ENCODE measurements at regions not wholly inside any gene's neighbourhood (a gene's known extent, or its start where the extent isn't known, plus 50 kb on each side); places are given as distances from the start of the nearest gene placed in this dataset.

- Histone ChIP-seq H3K27ac (ENCODE audit: low read depth in 1 of 2, low read length in 2 of 2) (no peak overlapping the region), H3K4me3 (replicated peaks in 1 of 3; ENCODE audit: low read depth in 2 of 3, low read length in 3 of 3) (no peak overlapping the region), H3K27me3 (ENCODE audit: control insufficient read depth in 2 of 2, insufficient read depth in 2 of 2, low read length in 2 of 2) (no peaks in the 10 kb centered on the region), H3K4me2 (replicated peaks; ENCODE audit: extremely low read depth, low read length, poor library complexity, severe bottlenecking) (no peak overlapping the region), H3K79me2 (ENCODE audit: insufficient read depth, low read length) (no peaks in the 10 kb centered on the region), H3K36me3 (replicated peaks in 1 of 2; ENCODE audit: control insufficient read depth in 1 of 2, insufficient read depth in 2 of 2, low read length in 2 of 2) (no peaks in the 10 kb centered on the region), H3K9me3 (replicated peaks in 1 of 2; ENCODE audit: control insufficient read depth in 1 of 2, insufficient read depth in 1 of 2, low read length in 2 of 2) (peaks cover 0 to 7% of the 10 kb centered on the region in 2 donors), H3K9ac (ENCODE audit: insufficient read depth, low read length, poor library complexity, severe bottlenecking) (no peak overlapping the region), H2AFZ (ENCODE audit: insufficient read depth, low read depth, low read length, poor library complexity, severe bottlenecking) (no peak overlapping the region), H4K20me1 (ENCODE audit: insufficient read depth, low read length) (no peaks in the 10 kb centered on the region), H3K4me1 (ENCODE audit: control insufficient read depth in 1 of 2, insufficient read depth in 2 of 2, low read length in 2 of 2) (no peaks in the 10 kb centered on the region)
- no peak overlapping the region for H3K4me3 Mint-ChIP-seq
- DNase-seq: no peak
- H3K9me3 Mint-ChIP-seq: peaks cover 0 to 9% (median 4%) of the 10 kb centered on the region in 7 donors
- no peaks in the 10 kb centered on the region for H3K36me3 Mint-ChIP-seq
- TF ChIP-seq, protein P1, sequence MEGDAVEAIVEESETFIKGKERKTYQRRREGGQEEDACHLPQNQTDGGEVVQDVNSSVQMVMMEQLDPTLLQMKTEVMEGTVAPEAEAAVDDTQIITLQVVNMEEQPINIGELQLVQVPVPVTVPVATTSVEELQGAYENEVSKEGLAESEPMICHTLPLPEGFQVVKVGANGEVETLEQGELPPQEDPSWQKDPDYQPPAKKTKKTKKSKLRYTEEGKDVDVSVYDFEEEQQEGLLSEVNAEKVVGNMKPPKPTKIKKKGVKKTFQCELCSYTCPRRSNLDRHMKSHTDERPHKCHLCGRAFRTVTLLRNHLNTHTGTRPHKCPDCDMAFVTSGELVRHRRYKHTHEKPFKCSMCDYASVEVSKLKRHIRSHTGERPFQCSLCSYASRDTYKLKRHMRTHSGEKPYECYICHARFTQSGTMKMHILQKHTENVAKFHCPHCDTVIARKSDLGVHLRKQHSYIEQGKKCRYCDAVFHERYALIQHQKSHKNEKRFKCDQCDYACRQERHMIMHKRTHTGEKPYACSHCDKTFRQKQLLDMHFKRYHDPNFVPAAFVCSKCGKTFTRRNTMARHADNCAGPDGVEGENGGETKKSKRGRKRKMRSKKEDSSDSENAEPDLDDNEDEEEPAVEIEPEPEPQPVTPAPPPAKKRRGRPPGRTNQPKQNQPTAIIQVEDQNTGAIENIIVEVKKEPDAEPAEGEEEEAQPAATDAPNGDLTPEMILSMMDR (IDR thresholded peaks at IDR 0.05): no peak
- WGBS (ENCODE audit: insufficient coverage): 100% methylated on average over 1 of the region's 1 CpG
- intact Hi-C loops (cut with micrococcal nuclease): no loop called here
- H3K27ac Mint-ChIP-seq: no peak overlapping the region
- no peaks in the 10 kb centered on the region for H3K4me1 Mint-ChIP-seq
- H3K27me3 Mint-ChIP-seq (ENCODE audit: low read depth in 3 of 3): no peaks in the 10 kb centered on the region
These were observed 134.5 kb upstream of the TLL1 start for GRCh38 chr4:165738571-165738970.

GRCh38 chr4:165740911-165741310, 132.1 kb upstream of the TLL1 start:
- DNase-seq: no peak
- H3K36me3 ChIP-seq (replicated peaks in 1 of 2; ENCODE audit: control insufficient read depth in 1 of 2, insufficient read depth in 2 of 2, low read length in 2 of 2): no peaks in the 10 kb centered on the region
- no peaks in the 10 kb centered on the region for H3K27me3 Mint-ChIP-seq (ENCODE audit: low read depth in 3 of 3)
- H3K27me3 ChIP-seq (ENCODE audit: control insufficient read depth in 2 of 2, insufficient read depth in 2 of 2, low read length in 2 of 2): no peaks in the 10 kb centered on the region
- no peak overlapping the region for H3K4me3 Mint-ChIP-seq
- H3K27ac Mint-ChIP-seq: no peak overlapping the region
- no peaks in the 10 kb centered on the region for H3K4me1 Mint-ChIP-seq
- no peaks in the 10 kb centered on the region for H3K79me2 ChIP-seq (ENCODE audit: insufficient read depth, low read length)
- H3K4me1 ChIP-seq (ENCODE audit: control insufficient read depth in 1 of 2, insufficient read depth in 2 of 2, low read length in 2 of 2): no peaks in the 10 kb centered on the region
- H3K4me3 ChIP-seq (replicated peaks in 1 of 3; ENCODE audit: low read depth in 2 of 3, low read length in 3 of 3): no peak overlapping the region
- H3K9me3 ChIP-seq (replicated peaks in 1 of 2; ENCODE audit: control insufficient read depth in 1 of 2, insufficient read depth in 1 of 2, low read length in 2 of 2): no peaks in the 10 kb centered on the region
- H3K4me2 ChIP-seq (replicated peaks; ENCODE audit: extremely low read depth, low read length, poor library complexity, severe bottlenecking): no peak overlapping the region
- no peak overlapping the region for H2AFZ ChIP-seq (ENCODE audit: insufficient read depth, low read depth, low read length, poor library complexity, severe bottlenecking)
- H4K20me1 ChIP-seq (ENCODE audit: insufficient read depth, low read length): no peaks in the 10 kb centered on the region
- no peaks in the 10 kb centered on the region for H3K36me3 Mint-ChIP-seq
- H3K27ac ChIP-seq (ENCODE audit: low read depth in 1 of 2, low read length in 2 of 2): no peak overlapping the region
- peaks cover 0 to 7% (median 2%) of the 10 kb centered on the region in 7 donors for H3K9me3 Mint-ChIP-seq
- intact Hi-C loops (cut with micrococcal nuclease): no loop called here
- WGBS (ENCODE audit: insufficient coverage): 66% methylated on average over 3 of the region's 6 CpGs
- H3K9ac ChIP-seq (ENCODE audit: insufficient read depth, low read length, poor library complexity, severe bottlenecking): no peak overlapping the region
- TF ChIP-seq, protein P1 (IDR thresholded peaks at IDR 0.05): no peak

Measured in CD14-positive monocyte (primary cell).